Activated B cell treated with CpG ODN at 0.5 μM for 24 hours (primary cell): ENCODE measurements at regions not wholly inside any gene's neighbourhood (a gene's known extent, or its start where the extent isn't known, plus 50 kb on each side); places are given as distances from the start of the nearest gene placed in this dataset.

Source experiments
- ATAC-seq: fragments of 200-7000 bp; cut with Tn5 transposase; one replicate; pipeline ENCODE4 v1.10.0; 2021; ENCODE audit warnings: low read depth, mild to moderate bottlenecking, moderate library complexity
- CTCF ChIA-PET: fragments of 350-600 bp; sonication (Branson Sonifier 250); formaldehyde crosslinking; loops from one replicate; lab custom pipeline; 2021; ENCODE audit warnings: antibody characterized with exemption; lab: Charles Lee
- POLR2A ChIA-PET: fragments of 350-600 bp; sonication (Branson Sonifier 250); formaldehyde crosslinking; loops from one replicate; lab custom pipeline; 2021; ENCODE audit warnings: antibody characterized with exemption; lab: Charles Lee
- DNase-seq: peaks from one replicate; pipeline ENCODE4 v3.0.0; 2022
- H3K27ac Mint-ChIP-seq: one replicate; pipeline ENCODE4 v1.8.0; 2020; ENCODE audit warnings: mixed read lengths
- H3K27me3 Mint-ChIP-seq: one replicate; pipeline ENCODE4 v1.8.0; 2021; ENCODE audit warnings: mixed read lengths
- H3K36me3 Mint-ChIP-seq: one replicate; pipeline ENCODE4 v1.8.0; 2021; ENCODE audit warnings: low read depth, mixed read lengths
- H3K4me1 Mint-ChIP-seq: one replicate; pipeline ENCODE4 v1.8.0; 2021; ENCODE audit warnings: mixed read lengths
- H3K4me3 Mint-ChIP-seq: one replicate; pipeline ENCODE4 v1.8.0; 2020; ENCODE audit warnings: mild to moderate bottlenecking, mixed read lengths
- H3K9me3 Mint-ChIP-seq: one replicate; pipeline ENCODE4 v1.8.0; 2020; ENCODE audit warnings: mixed read lengths
- CTCF ChIP-seq: fragments of 200-600 bp; IDR thresholded peaks from one replicate; pipeline ENCODE4 v1.8.0; 2022; ENCODE audit warnings: antibody characterized with exemption, mild to moderate bottlenecking
- intact Hi-C: fragments of 100-400 bp; cut with micrococcal nuclease; formaldehyde crosslinking; loops from one replicate; pipeline ENCODE4 v1.15.1; 2024

GRCh38 chr2:150606380-150607060 lies 119.1 kb upstream of the RND3 start:
- H3K27me3 Mint-ChIP-seq = no peaks in the 10 kb centered on the region
- H3K9me3 Mint-ChIP-seq = no peaks in the 10 kb centered on the region
- H3K4me1 Mint-ChIP-seq = no peaks in the 10 kb centered on the region
- no peak for DNase-seq
- no peak overlapping the region for H3K4me3 Mint-ChIP-seq
- intact Hi-C loops = no loop called here
- POLR2A ChIA-PET = no interaction called here
- no peak for ATAC-seq
- no peak for TF ChIP-seq CTCF
- CTCF ChIA-PET = no interaction called here
- H3K27ac Mint-ChIP-seq = no peak overlapping the region
- H3K36me3 Mint-ChIP-seq = no peaks in the 10 kb centered on the region

GRCh38 chr2:150605664-150606063 lies 118.2 kb upstream of the RND3 start:
- Mint-ChIP-seq H3K4me1 (no peaks in the 10 kb centered on the region), H3K27me3 (no peaks in the 10 kb centered on the region), H3K27ac (no peak overlapping the region), H3K4me3 (no peak overlapping the region), H3K9me3 (no peaks in the 10 kb centered on the region), H3K36me3 (no peaks in the 10 kb centered on the region)
- TF ChIP-seq CTCF = no peak
- CTCF ChIA-PET = no interaction called here
- POLR2A ChIA-PET = no interaction called here
- intact Hi-C loops = no loop called here
- ATAC-seq (no peak), DNase-seq (no peak)

GRCh38 chr2:150601280-150602038 lies 114.0 kb upstream of the RND3 start:
- H3K4me1 Mint-ChIP-seq = no peaks in the 10 kb centered on the region
- intact Hi-C loops = no loop called here
- H3K9me3 Mint-ChIP-seq = no peaks in the 10 kb centered on the region
- DNase-seq (no peak), ATAC-seq (no peak)
- no peaks in the 10 kb centered on the region for H3K36me3 Mint-ChIP-seq
- H3K4me3 Mint-ChIP-seq = no peak overlapping the region
- no peak overlapping the region for H3K27ac Mint-ChIP-seq
- no peaks in the 10 kb centered on the region for H3K27me3 Mint-ChIP-seq
- ChIA-PET POLR2A (no interaction called here), CTCF (interaction anchor here (0.9 kb wide), 1 partner anchor 637 kb away, joined by 3 read pairs; no protein-coding TSS in a partner anchor)
- no peak for TF ChIP-seq CTCF

- Mint-ChIP-seq H3K36me3 (no peaks in the 10 kb centered on the region), H3K4me3 (no peak overlapping the region), H3K27me3 (no peaks in the 10 kb centered on the region), H3K27ac (no peak overlapping the region), H3K9me3 (no peaks in the 10 kb centered on the region), H3K4me1 (no peaks in the 10 kb centered on the region)
- intact Hi-C loops = no loop called here
- ATAC-seq (no peak), DNase-seq (no peak)
- POLR2A ChIA-PET = no interaction called here
- TF ChIP-seq CTCF = no peak
- CTCF ChIA-PET = no interaction called here
Measured at GRCh38 chr2:150599889-150600288, 112.4 kb upstream of the RND3 start.

- Mint-ChIP-seq H3K9me3 (no peaks in the 10 kb centered on the region), H3K36me3 (no peaks in the 10 kb centered on the region), H3K27me3 (no peaks in the 10 kb centered on the region), H3K4me1 (no peaks in the 10 kb centered on the region), H3K27ac (no peak overlapping the region), H3K4me3 (no peak overlapping the region)
- no peak for TF ChIP-seq CTCF
- CTCF ChIA-PET = no interaction called here
- intact Hi-C loops = no loop called here
- DNase-seq = no peak
- POLR2A ChIA-PET = no interaction called here
- no peak for ATAC-seq
Measured at GRCh38 chr2:150598383-150598782, 110.9 kb upstream of the RND3 start.
